ENCODE measurements at regions not wholly inside any gene's neighbourhood (a gene's known extent, or its start where the extent isn't known, plus 50 kb on each side); places are given as distances from the start of the nearest gene placed in this dataset.

GRCh38 chr14:42872786-42873185 lies 1266.1 kb downstream of the LRFN5 start:
- no peak for DNase-seq

GRCh38 chr14:42869681-42870080 lies 1263.0 kb downstream of the LRFN5 start:
- DNase-seq, result no peak

- no peak for DNase-seq
These were observed 1255.4 kb downstream of the LRFN5 start for GRCh38 chr14:42862114-42862513.

GRCh38 chr14:42860371-42860770 lies 1253.7 kb downstream of the LRFN5 start:
- no peak for DNase-seq

GRCh38 chr14:42856106-42856505 lies 1249.4 kb downstream of the LRFN5 start:
- DNase-seq, result no peak

- DNase-seq, result peak; percentile 6
These were observed 1248.4 kb downstream of the LRFN5 start for GRCh38 chr14:42855085-42855484.

GRCh38 chr14:42854061-42854460 lies 1247.4 kb downstream of the LRFN5 start:
- no peak for DNase-seq

GRCh38 chr14:42848652-42849051 lies 1242.0 kb downstream of the LRFN5 start:
- no peak for DNase-seq

- no peak for DNase-seq
These were observed 1208.1 kb downstream of the LRFN5 start for GRCh38 chr14:42814817-42815216.

GRCh38 chr14:42806909-42807315 lies 1200.2 kb downstream of the LRFN5 start:
- no peak for DNase-seq

GRCh38 chr14:42804141-42804540 lies 1197.5 kb downstream of the LRFN5 start:
- no peak for DNase-seq

- no peak for DNase-seq
These were observed 1195.7 kb downstream of the LRFN5 start for GRCh38 chr14:42802346-42802745.

- DNase-seq, result peak; percentile 31
These were observed 1185.5 kb downstream of the LRFN5 start for GRCh38 chr14:42792166-42792565.

- DNase-seq, result no peak
These were observed 1176.1 kb downstream of the LRFN5 start for GRCh38 chr14:42782754-42783153.

- DNase-seq, result no peak
These were observed 1172.3 kb downstream of the LRFN5 start for GRCh38 chr14:42778984-42779383.

- no peak for DNase-seq
These were observed 1144.1 kb downstream of the LRFN5 start for GRCh38 chr14:42750771-42751170.

- DNase-seq, result no peak
These were observed 1135.4 kb downstream of the LRFN5 start for GRCh38 chr14:42742084-42742483.

- no peak for DNase-seq
These were observed 1129.7 kb downstream of the LRFN5 start for GRCh38 chr14:42736408-42736807.

GRCh38 chr14:42734041-42734440 lies 1127.4 kb downstream of the LRFN5 start:
- no peak for DNase-seq

- DNase-seq, result no peak
These were observed 1125.3 kb downstream of the LRFN5 start for GRCh38 chr14:42732005-42732404.

GRCh38 chr14:42731480-42731879 lies 1124.8 kb downstream of the LRFN5 start:
- DNase-seq, result no peak

- no peak for DNase-seq
These were observed 1123.0 kb downstream of the LRFN5 start for GRCh38 chr14:42729681-42730080.

- no peak for DNase-seq
These were observed 1112.7 kb downstream of the LRFN5 start for GRCh38 chr14:42719391-42719790.

GRCh38 chr14:42715316-42715715 lies 1108.6 kb downstream of the LRFN5 start:
- DNase-seq, result no peak

- no peak for DNase-seq
These were observed 1103.4 kb downstream of the LRFN5 start for GRCh38 chr14:42710071-42710470.

GRCh38 chr14:42703501-42703900 lies 1096.8 kb downstream of the LRFN5 start:
- no peak for DNase-seq
